Endothelial cell of umbilical vein (primary cell): ENCODE measurements at regions not wholly inside any gene's neighbourhood (a gene's known extent, or its start where the extent isn't known, plus 50 kb on each side); places are given as distances from the start of the nearest gene placed in this dataset.

Source experiments
- BruUV-seq: library from RNA; stranded (reverse); fragments of 400-500 nt; replicated peaks from 2 replicates; lab custom pipeline; 2021; lab: Mats Ljungman, UMichigan
- CTCF ChIA-PET: fragments of 300-600, 350-600 bp; sonication (Branson Sonifier 250); formaldehyde crosslinking; loops from one replicate; lab custom pipeline; 2021; ENCODE audit warnings: antibody characterized with exemption, inconsistent platforms; lab: Charles Lee
- POLR2A ChIA-PET: fragments of 300-600, 350-600 bp; sonication (Branson Sonifier 250); formaldehyde crosslinking; loops from one replicate; lab custom pipeline; 2021; ENCODE audit warnings: antibody characterized with exemption, inconsistent platforms; lab: Charles Lee
- DNase-seq: peaks from one replicate; pipeline ENCODE4 v3.0.0-alpha.2; 2011; ENCODE audit warnings: low read depth, low spot score
- FAIRE-seq: peaks from 2 replicates; lab custom pipeline; 2011; peaks lifted over from hg19 to GRCh38; lab: Jason Lieb, UNC
- H2AFZ ChIP-seq: 2 replicates; pipeline ENCODE4 v1.6.0; 2012; ENCODE audit warnings: low read depth, low read length, control low read depth, inconsistent platforms
- H3K27ac ChIP-seq: 2 replicates; pipeline ENCODE4 v1.5.1; 2011; ENCODE audit warnings: low read depth, mild to moderate bottlenecking, control low read depth, low read length, moderate library complexity; ENCODE audit not compliant: insufficient read depth
- H3K27me3 ChIP-seq, 2 experiments: 2 replicates each; pipeline versions ENCODE4 v1.6.0 to v1.6.1; 2011; ENCODE audit warnings: low read length in 2 of 2, mixed read lengths in 1 of 2; ENCODE audit not compliant: control insufficient read depth in 2 of 2, insufficient read depth in 2 of 2
- H3K36me3 ChIP-seq, 2 experiments: 2 replicates in 1 of 2; 3 replicates in 1 of 2; pipeline ENCODE4 v1.5.1; 2011; ENCODE audit warnings: low read length in 2 of 2, mild to moderate bottlenecking in 1 of 2, moderate library complexity in 1 of 2; ENCODE audit not compliant: control insufficient read depth in 2 of 2, insufficient read depth in 2 of 2; ENCODE audit errors: extremely low read depth in 1 of 2
- H3K4me1 ChIP-seq: 3 replicates; pipeline ENCODE4 v1.5.1; 2011; ENCODE audit warnings: mild to moderate bottlenecking, low read length; ENCODE audit not compliant: control insufficient read depth, insufficient read depth; ENCODE audit errors: extremely low read depth
- H3K4me2 ChIP-seq: 2 replicates; pipeline ENCODE4 v1.6.1; 2011; ENCODE audit warnings: low read length, control low read depth, mixed read lengths; ENCODE audit not compliant: insufficient read depth
- H3K4me3 ChIP-seq, 3 experiments: fragments of 200-600 bp in 1 of 3; sonication (generic), shearing (Covaris generic) in 1 of 3; replicated peaks in 1 of 3; 2 replicates each; pipeline ENCODE4 v1.5.1; 2011 to 2016; ENCODE audit warnings: control low read depth in 3 of 3, low read length in 3 of 3, mild to moderate bottlenecking in 2 of 3, inconsistent platforms in 1 of 3, low read depth in 1 of 3, moderate library complexity in 1 of 3; ENCODE audit not compliant: insufficient read depth in 1 of 3
- H3K79me2 ChIP-seq: 2 replicates; pipeline ENCODE4 v1.6.0; 2012; ENCODE audit warnings: low read length, inconsistent platforms; ENCODE audit not compliant: control insufficient read depth, insufficient read depth
- H3K9ac ChIP-seq: replicated peaks from 2 replicates; pipeline ENCODE3; 2011; ENCODE audit warnings: low read length, control low read depth; ENCODE audit not compliant: insufficient read depth; ENCODE audit errors: extremely low read depth
- H3K9me1 ChIP-seq: replicated peaks from 3 replicates; pipeline ENCODE4 v1.6.0; 2011; ENCODE audit warnings: mild to moderate bottlenecking, low read length; ENCODE audit not compliant: control insufficient read depth, insufficient read depth; ENCODE audit errors: extremely low read depth
- H3K9me3 ChIP-seq: replicated peaks from 2 replicates; pipeline ENCODE4 v1.5.1; 2012; ENCODE audit warnings: low read length, inconsistent platforms; ENCODE audit not compliant: control insufficient read depth, insufficient read depth
- H4K20me1 ChIP-seq: replicated peaks from 2 replicates; pipeline ENCODE3; 2011; ENCODE audit warnings: mild to moderate bottlenecking, low read length; ENCODE audit not compliant: control insufficient read depth, insufficient read depth; ENCODE audit errors: extremely low read depth
- EZH2 ChIP-seq: IDR thresholded peaks from 2 replicates; pipeline ENCODE4 v1.6.1; 2012; ENCODE audit warnings: borderline replicate concordance, low read depth, mild to moderate bottlenecking, moderate library complexity, low read length, inconsistent platforms; ENCODE audit not compliant: severe bottlenecking
- FOS ChIP-seq: IDR thresholded peaks from 2 replicates; pipeline ENCODE4 v1.6.1; 2011; ENCODE audit warnings: mild to moderate bottlenecking, low read length, moderate library complexity, borderline replicate concordance; ENCODE audit not compliant: insufficient read depth
- JUN ChIP-seq: IDR thresholded peaks from 2 replicates; pipeline ENCODE4 v1.6.1; 2011; ENCODE audit warnings: borderline replicate concordance, low read depth; ENCODE audit not compliant: insufficient read length, insufficient read depth
- MAX ChIP-seq: IDR thresholded peaks from 2 replicates; pipeline ENCODE4 v1.6.1; 2011; ENCODE audit not compliant: insufficient read depth, insufficient read length
- MYC ChIP-seq: IDR thresholded peaks from one replicate; pipeline ENCODE4 v1.6.1; 2011; ENCODE audit warnings: mild to moderate bottlenecking, low read depth, low read length
- POLR2AphosphoS5 ChIP-seq: IDR thresholded peaks from 2 replicates; pipeline ENCODE4 v1.6.1; 2012; ENCODE audit warnings: low read depth, mild to moderate bottlenecking, control low read depth, low read length, moderate library complexity; ENCODE audit not compliant: insufficient read depth
- dilution Hi-C: fragments of 300-500 bp; cut with MboI; formaldehyde crosslinking; loops from one replicate; pipeline ENCODE4 v1.15.0; 2019; ENCODE audit warnings: low sequenced_read_pairs; ENCODE audit not compliant: extremely low pct_ligation_motif_present
- intact Hi-C: fragments of 100-400 bp; cut with micrococcal nuclease; formaldehyde crosslinking; loops from one replicate; pipeline ENCODE4 v1.10.0; 2022
- TF ChIP-seq, protein P1 (sequence below), 2 donors: IDR thresholded peaks; 1 replicate in 1 of 2; 2 replicates in 1 of 2; pipeline ENCODE4 v1.5.1; 2011; ENCODE audit warnings: low read length in 2 of 2, mild to moderate bottlenecking in 2 of 2, moderate library complexity in 2 of 2, control low read depth in 1 of 2, inconsistent platforms in 1 of 2, low read depth in 1 of 2; ENCODE audit not compliant: insufficient read depth in 1 of 2; ENCODE audit errors: extremely low read depth in 1 of 2

- H2AFZ ChIP-seq = no peak overlapping the region
- no peaks in the 10 kb centered on the region for H3K79me2 ChIP-seq
- no TSS peak for BruUV-seq
- no peak overlapping the region for H3K4me3 ChIP-seq
- ChIA-PET CTCF (no interaction called here), POLR2A (no interaction called here)
- no peak overlapping the region for H3K9ac ChIP-seq
- H3K27me3 ChIP-seq = no peaks in the 10 kb centered on the region
- intact Hi-C loops (no loop called here), dilution Hi-C loops (no loop called here)
- FAIRE-seq (no peak), DNase-seq (no peak)
- no peak overlapping the region for H3K27ac ChIP-seq
- no peaks in the 10 kb centered on the region for H3K36me3 ChIP-seq
- no peak for TF ChIP-seq FOS
- TF ChIP-seq EZH2 = no peak
- TF ChIP-seq MAX = no peak
- TF ChIP-seq POLR2AphosphoS5 = no peak
- TF ChIP-seq, protein P1, sequence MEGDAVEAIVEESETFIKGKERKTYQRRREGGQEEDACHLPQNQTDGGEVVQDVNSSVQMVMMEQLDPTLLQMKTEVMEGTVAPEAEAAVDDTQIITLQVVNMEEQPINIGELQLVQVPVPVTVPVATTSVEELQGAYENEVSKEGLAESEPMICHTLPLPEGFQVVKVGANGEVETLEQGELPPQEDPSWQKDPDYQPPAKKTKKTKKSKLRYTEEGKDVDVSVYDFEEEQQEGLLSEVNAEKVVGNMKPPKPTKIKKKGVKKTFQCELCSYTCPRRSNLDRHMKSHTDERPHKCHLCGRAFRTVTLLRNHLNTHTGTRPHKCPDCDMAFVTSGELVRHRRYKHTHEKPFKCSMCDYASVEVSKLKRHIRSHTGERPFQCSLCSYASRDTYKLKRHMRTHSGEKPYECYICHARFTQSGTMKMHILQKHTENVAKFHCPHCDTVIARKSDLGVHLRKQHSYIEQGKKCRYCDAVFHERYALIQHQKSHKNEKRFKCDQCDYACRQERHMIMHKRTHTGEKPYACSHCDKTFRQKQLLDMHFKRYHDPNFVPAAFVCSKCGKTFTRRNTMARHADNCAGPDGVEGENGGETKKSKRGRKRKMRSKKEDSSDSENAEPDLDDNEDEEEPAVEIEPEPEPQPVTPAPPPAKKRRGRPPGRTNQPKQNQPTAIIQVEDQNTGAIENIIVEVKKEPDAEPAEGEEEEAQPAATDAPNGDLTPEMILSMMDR (IDR thresholded peaks at IDR 0.05; ENCODE audit: extremely low read depth in 1 of 2, insufficient read depth in 1 of 2, low read depth in 1 of 2, low read length in 2 of 2) = no peak
- no peak for TF ChIP-seq MYC
- no peak for TF ChIP-seq JUN
- no peaks in the 10 kb centered on the region for H3K4me1 ChIP-seq
- H3K9me1 ChIP-seq = no peaks in the 10 kb centered on the region
- H4K20me1 ChIP-seq = no peaks in the 10 kb centered on the region
- H3K4me2 ChIP-seq = no peak overlapping the region
- peaks cover 7% of the 10 kb centered on the region for H3K9me3 ChIP-seq
These were observed 603.6 kb downstream of the NPHP4 start for GRCh38 chr1:5388622-5389021.
